Epithelial cell of esophagus (primary cell): ENCODE measurements at regions not wholly inside any gene's neighbourhood (a gene's known extent, or its start where the extent isn't known, plus 50 kb on each side); places are given as distances from the start of the nearest gene placed in this dataset.

Source experiments
- DNase-seq: peaks from one replicate; pipeline ENCODE4 v3.0.0; 2010; ENCODE audit warnings: low read depth
- H3K4me3 ChIP-seq: 2 replicates; pipeline ENCODE4 v1.5.1; 2011; ENCODE audit warnings: mild to moderate bottlenecking, low read length, control low read depth
- CTCF ChIP-seq: IDR thresholded peaks from 2 replicates; pipeline ENCODE4 v1.5.1; 2011; ENCODE audit warnings: low read depth, mild to moderate bottlenecking, low read length, control low read depth, inconsistent platforms; ENCODE audit not compliant: insufficient read depth; ENCODE audit errors: missing control alignments

GRCh38 chr1:68791800-68792199 lies 294.9 kb upstream of the DEPDC1 start:
- DNase-seq, result no peak
- TF ChIP-seq CTCF, result no peak
- H3K4me3 ChIP-seq, result no peak overlapping the region

GRCh38 chr1:68795956-68796355 lies 299.1 kb upstream of the DEPDC1 start:
- DNase-seq, result no peak
- TF ChIP-seq CTCF, result no peak
- H3K4me3 ChIP-seq, result no peak overlapping the region

- DNase-seq, result no peak
- no peak overlapping the region for H3K4me3 ChIP-seq
- TF ChIP-seq CTCF, result no peak
Observed at GRCh38 chr1:68796888-68797287, 300.0 kb upstream of the DEPDC1 start.

- no peak for DNase-seq
- no peak overlapping the region for H3K4me3 ChIP-seq
- no peak for TF ChIP-seq CTCF
Observed at GRCh38 chr1:68798071-68798470, 301.2 kb upstream of the DEPDC1 start.

- H3K4me3 ChIP-seq, result no peak overlapping the region
- DNase-seq, result no peak
- TF ChIP-seq CTCF, result no peak
Observed at GRCh38 chr1:68799096-68799495, 302.2 kb upstream of the DEPDC1 start.

- no peak for TF ChIP-seq CTCF
- H3K4me3 ChIP-seq, result no peak overlapping the region
- DNase-seq, result no peak
Observed at GRCh38 chr1:68800182-68800581, 303.3 kb upstream of the DEPDC1 start.

GRCh38 chr1:68801440-68801839 lies 304.6 kb upstream of the DEPDC1 start:
- no peak for DNase-seq
- no peak overlapping the region for H3K4me3 ChIP-seq
- TF ChIP-seq CTCF, result no peak
